Activated CD4-positive, alpha-beta T cell treated with anti-CD3 and anti-CD28 coated beads, Interleukin-2, Interleukin-4, amounts not matched to agents 100 ng/mL and 50 ng/mL, durations not matched to agents 16 hours and 8 hours (primary cell): ENCODE measurements at regions not wholly inside any gene's neighbourhood (a gene's known extent, or its start where the extent isn't known, plus 50 kb on each side); places are given as distances from the start of the nearest gene placed in this dataset.

ENCODE experiments used
- DNase-seq: peaks from one replicate; pipeline ENCODE4 v3.0.0-alpha.2; 2020; ENCODE audit warnings: low spot score

- DNase-seq = peak; percentile 90
Observed at GRCh38 chr1:234730770-234731568, 121.0 kb upstream of the IRF2BP2 start.

- DNase-seq = no peak
Observed at GRCh38 chr1:234730475-234730769, 120.4 kb upstream of the IRF2BP2 start.

GRCh38 chr1:234729561-234730474 lies 119.8 kb upstream of the IRF2BP2 start:
- no peak for DNase-seq

- no peak for DNase-seq
Observed at GRCh38 chr1:234728740-234729139, 118.8 kb upstream of the IRF2BP2 start.

- no peak for DNase-seq
Observed at GRCh38 chr1:234727018-234727940, 117.3 kb upstream of the IRF2BP2 start.

GRCh38 chr1:234726359-234726943 lies 116.5 kb upstream of the IRF2BP2 start:
- no peak for DNase-seq

GRCh38 chr1:234725177-234726132 lies 115.5 kb upstream of the IRF2BP2 start:
- DNase-seq = peak; percentile 86

GRCh38 chr1:234724516-234725176 lies 114.7 kb upstream of the IRF2BP2 start:
- no peak for DNase-seq

- DNase-seq = peak; percentile 69
Observed at GRCh38 chr1:234722904-234723720, 113.1 kb upstream of the IRF2BP2 start.

- no peak for DNase-seq
Observed at GRCh38 chr1:234722270-234722704, 112.3 kb upstream of the IRF2BP2 start.

- no peak for DNase-seq
Observed at GRCh38 chr1:234721476-234722269, 111.7 kb upstream of the IRF2BP2 start.

GRCh38 chr1:234720709-234721441 lies 110.9 kb upstream of the IRF2BP2 start:
- DNase-seq = no peak

- no peak for DNase-seq
Observed at GRCh38 chr1:234719454-234720251, 109.7 kb upstream of the IRF2BP2 start.

GRCh38 chr1:234718496-234719453 lies 108.8 kb upstream of the IRF2BP2 start:
- DNase-seq = no peak

GRCh38 chr1:234716908-234717375 lies 107.0 kb upstream of the IRF2BP2 start:
- no peak for DNase-seq
